SU-DHL-6 (cell line): ENCODE measurements at regions not wholly inside any gene's neighbourhood (a gene's known extent, or its start where the extent isn't known, plus 50 kb on each side); places are given as distances from the start of the nearest gene placed in this dataset.

Experiments
- CTCF ChIP-seq: fragments of 200-600 bp; sonication (generic); IDR thresholded peaks from one replicate; pipeline ENCODE4 v1.5.1; 2017; ENCODE audit warnings: antibody characterized with exemption, mild to moderate bottlenecking, low read length, moderate library complexity; ENCODE audit not compliant: insufficient read depth, poor library complexity, severe bottlenecking
- EZH2phosphoT487 ChIP-seq: fragments of 200-600 bp; sonication (generic), shearing (Covaris generic); conservative IDR thresholded peaks from 2 replicates; pipeline ENCODE4 v1.6.1; 2018; ENCODE audit warnings: mild to moderate bottlenecking, antibody characterized with exemption, low read length, moderate library complexity, mixed read lengths

GRCh38 chr14:44866770-44867169 is 95.0 kb downstream of the KLHL28 start:
- no peak for TF ChIP-seq EZH2phosphoT487
- no peak for TF ChIP-seq CTCF
